Thymus (tissue), 11 donors: ENCODE measurements at regions not wholly inside any gene's neighbourhood (a gene's known extent, or its start where the extent isn't known, plus 50 kb on each side); places are given as distances from the start of the nearest gene placed in this dataset.

ENCODE experiments used
- DNase-seq, 9 donors: peaks; one replicate each; pipeline ENCODE4 v3.0.0-alpha.2; 2013; ENCODE audit warnings: low spot score in 9 of 9, low read depth in 6 of 9, missing footprints in 1 of 9
- H3K27ac ChIP-seq, 2 donors: one replicate each; pipeline ENCODE4 v1.5.1; 2013; ENCODE audit warnings: control low read depth in 1 of 2, low read depth in 1 of 2, low read length in 1 of 2, mild to moderate bottlenecking in 1 of 2, moderate library complexity in 1 of 2
- H3K27me3 ChIP-seq, 2 donors: one replicate each; pipeline ENCODE4 v1.5.1; 2013; ENCODE audit warnings: low read length in 1 of 2; ENCODE audit not compliant: control insufficient read depth in 2 of 2, insufficient read depth in 1 of 2
- H3K36me3 ChIP-seq, 2 donors: one replicate each; pipeline ENCODE4 v1.5.1; 2013; ENCODE audit warnings: low read length in 1 of 2, mild to moderate bottlenecking in 1 of 2, moderate library complexity in 1 of 2; ENCODE audit not compliant: control insufficient read depth in 2 of 2, insufficient read depth in 2 of 2
- H3K4me1 ChIP-seq, 2 donors: one replicate each; pipeline ENCODE4 v1.5.1; 2013; ENCODE audit warnings: low read length in 2 of 2; ENCODE audit not compliant: control insufficient read depth in 2 of 2, insufficient read depth in 2 of 2
- H3K4me3 ChIP-seq, 2 donors: one replicate each; pipeline ENCODE4 v1.5.1; 2013; ENCODE audit warnings: low read length in 2 of 2, control low read depth in 1 of 2, mild to moderate bottlenecking in 1 of 2
- H3K9me3 ChIP-seq, 2 donors: one replicate each; pipeline ENCODE4 v1.5.1; 2013; ENCODE audit warnings: low read length in 1 of 2, mild to moderate bottlenecking in 1 of 2; ENCODE audit not compliant: control insufficient read depth in 2 of 2, insufficient read depth in 1 of 2
- WGBS: extraction: QIAGEN DNeasy Blood & Tissue Kit; methylation state at CpG from one replicate; pipeline ENCODE4 v1.1.7; 2013; 5-methylcytosine and 5-hydroxymethylcytosine counted together
- donor health status: healthy.

DNA sequence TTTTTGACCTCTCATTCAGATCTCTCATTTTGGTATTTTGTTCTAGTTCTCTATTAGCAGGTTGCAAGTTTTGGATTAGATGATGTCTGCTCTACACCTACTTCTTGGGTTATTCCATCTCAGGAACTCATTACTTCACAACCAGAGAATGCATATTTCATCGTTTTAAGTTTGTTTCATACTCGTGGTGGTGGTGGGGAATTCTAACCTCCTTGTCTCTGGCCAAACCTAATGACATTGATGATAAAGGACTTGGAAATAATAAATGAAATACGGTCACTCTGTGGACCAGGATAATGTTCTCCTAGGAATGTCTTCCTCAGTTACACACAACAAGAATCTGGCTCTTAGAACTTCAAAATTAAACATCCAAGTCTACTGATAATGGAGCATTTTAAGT, 115.2 kb downstream of the CDC42EP3 start:
- Histone ChIP-seq H3K36me3 (no peaks in the 10 kb centered on the region), H3K4me1 (peaks cover 3 to 18% of the 10 kb centered on the region in 2 donors), H3K9me3 (no peaks in the 10 kb centered on the region), H3K27me3 (no peaks in the 10 kb centered on the region), H3K4me3 (no peak overlapping the region), H3K27ac (no peak overlapping the region)
- WGBS = 95% methylated on average over 3 of the region's 3 CpGs
- no peak for DNase-seq

- WGBS = 100% methylated on average over 1 of the region's 1 CpG
- no peak for DNase-seq
- Histone ChIP-seq H3K4me3 (no peak overlapping the region), H3K36me3 (no peaks in the 10 kb centered on the region), H3K27me3 (no peaks in the 10 kb centered on the region), H3K9me3 (no peaks in the 10 kb centered on the region), H3K4me1 (peaks cover 3 to 18% of the 10 kb centered on the region in 2 donors), H3K27ac (no peak overlapping the region)
These were observed 112.8 kb downstream of the CDC42EP3 start for GRCh38 chr2:37558623-37559022.

- no peak for DNase-seq
- Histone ChIP-seq H3K4me1 (peaks cover 3 to 10% of the 10 kb centered on the region in 2 donors), H3K27me3 (no peaks in the 10 kb centered on the region), H3K9me3 (no peaks in the 10 kb centered on the region), H3K4me3 (no peak overlapping the region), H3K27ac (no peak overlapping the region), H3K36me3 (no peaks in the 10 kb centered on the region)
- WGBS = 98% methylated on average over 5 of the region's 5 CpGs
These were observed 111.1 kb downstream of the CDC42EP3 start for GRCh38 chr2:37560241-37560848.

DNA sequence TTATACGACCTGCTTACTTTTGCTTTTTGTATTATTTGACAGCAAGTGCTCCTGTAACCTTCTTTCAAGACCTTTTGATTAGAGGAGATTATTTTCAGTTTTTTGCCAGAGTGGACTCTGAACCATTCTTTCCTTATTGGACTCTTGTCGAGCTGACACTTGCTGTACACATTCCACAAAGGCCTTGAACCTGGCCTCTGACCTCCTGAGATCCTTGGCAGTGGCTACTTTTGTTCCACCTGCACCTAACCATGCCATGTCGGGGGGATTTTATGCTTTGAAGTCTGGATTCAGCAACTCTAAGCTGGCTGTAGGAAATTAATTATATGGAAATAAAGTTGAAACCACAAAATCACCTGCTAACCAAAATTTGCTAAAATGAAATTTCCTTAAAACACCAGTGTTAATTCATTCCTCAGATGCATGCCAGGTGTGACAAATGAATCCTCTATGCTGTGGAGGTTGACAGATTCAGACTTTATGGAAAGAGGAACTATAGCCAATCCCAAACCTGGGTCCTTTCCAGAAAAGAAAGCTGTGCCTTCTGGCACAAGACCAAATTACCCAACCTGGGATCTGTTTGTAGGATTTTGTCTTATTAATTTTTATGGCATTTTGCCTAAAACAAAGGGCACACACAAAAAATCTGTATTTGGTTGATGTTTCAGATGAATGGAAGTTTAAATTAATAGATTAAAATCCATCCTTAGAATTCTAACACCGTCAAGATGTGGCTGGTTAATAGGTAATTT, 110.4 kb downstream of the CDC42EP3 start:
- H3K4me1 ChIP-seq = peaks cover 0 to 3% of the 10 kb centered on the region in 2 donors
- no peaks in the 10 kb centered on the region for H3K36me3 ChIP-seq
- no peak for DNase-seq
- H3K9me3 ChIP-seq = no peaks in the 10 kb centered on the region
- no peak overlapping the region for H3K4me3 ChIP-seq
- no peaks in the 10 kb centered on the region for H3K27me3 ChIP-seq
- no peak overlapping the region for H3K27ac ChIP-seq
- WGBS = 87% methylated on average over 4 of the region's 4 CpGs

DNA sequence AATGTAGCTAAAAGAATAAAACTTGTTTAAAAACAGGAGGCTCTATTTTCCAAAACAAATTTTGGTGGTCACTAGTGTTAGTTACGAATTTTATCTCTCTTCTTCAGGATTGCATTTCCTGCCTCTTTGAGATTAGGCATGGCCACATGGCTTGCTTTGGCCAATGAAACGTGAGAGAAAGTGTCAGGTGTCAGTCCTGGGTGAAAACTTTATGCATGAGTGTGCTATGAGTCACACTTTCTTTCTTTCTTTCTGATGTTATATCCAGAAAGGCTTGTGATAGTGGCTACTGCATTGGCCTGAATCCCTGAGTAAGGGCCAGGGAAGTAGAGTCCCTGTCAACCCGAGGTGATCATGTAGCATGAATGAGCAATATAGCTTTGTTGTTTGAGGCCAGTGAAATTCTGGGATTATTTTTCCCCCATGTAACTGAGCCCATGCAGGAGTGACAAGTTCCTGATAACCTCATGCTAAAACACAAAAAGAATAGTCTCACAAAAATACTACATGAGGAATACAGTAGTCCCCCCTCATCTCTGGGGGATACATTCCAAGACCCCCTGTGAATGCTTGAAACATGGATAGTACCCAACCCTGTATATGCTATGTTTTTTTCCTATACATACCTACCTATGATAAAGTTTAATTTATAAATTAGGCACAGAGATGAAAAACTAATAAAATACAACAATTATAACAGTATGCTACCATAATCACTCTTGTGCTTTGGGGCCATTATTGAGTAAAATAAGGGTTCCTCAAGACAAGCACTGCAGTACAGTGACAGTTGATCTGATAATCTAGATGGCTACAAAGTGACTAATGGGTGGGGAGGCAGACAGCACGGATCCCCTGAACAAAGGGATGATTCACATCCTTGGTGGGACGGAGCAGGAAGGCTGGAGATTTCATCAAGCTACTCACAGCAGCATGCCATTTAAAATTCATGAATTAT, 109.5 kb downstream of the CDC42EP3 start:
- no peaks in the 10 kb centered on the region for H3K9me3 ChIP-seq
- H3K27ac ChIP-seq = no peak overlapping the region
- H3K4me3 ChIP-seq = no peak overlapping the region
- peaks cover 0 to 3% of the 10 kb centered on the region in 2 donors for H3K4me1 ChIP-seq
- no peak for DNase-seq
- no peaks in the 10 kb centered on the region for H3K36me3 ChIP-seq
- no peaks in the 10 kb centered on the region for H3K27me3 ChIP-seq
- WGBS = 88% methylated on average over 5 of the region's 5 CpGs

DNA sequence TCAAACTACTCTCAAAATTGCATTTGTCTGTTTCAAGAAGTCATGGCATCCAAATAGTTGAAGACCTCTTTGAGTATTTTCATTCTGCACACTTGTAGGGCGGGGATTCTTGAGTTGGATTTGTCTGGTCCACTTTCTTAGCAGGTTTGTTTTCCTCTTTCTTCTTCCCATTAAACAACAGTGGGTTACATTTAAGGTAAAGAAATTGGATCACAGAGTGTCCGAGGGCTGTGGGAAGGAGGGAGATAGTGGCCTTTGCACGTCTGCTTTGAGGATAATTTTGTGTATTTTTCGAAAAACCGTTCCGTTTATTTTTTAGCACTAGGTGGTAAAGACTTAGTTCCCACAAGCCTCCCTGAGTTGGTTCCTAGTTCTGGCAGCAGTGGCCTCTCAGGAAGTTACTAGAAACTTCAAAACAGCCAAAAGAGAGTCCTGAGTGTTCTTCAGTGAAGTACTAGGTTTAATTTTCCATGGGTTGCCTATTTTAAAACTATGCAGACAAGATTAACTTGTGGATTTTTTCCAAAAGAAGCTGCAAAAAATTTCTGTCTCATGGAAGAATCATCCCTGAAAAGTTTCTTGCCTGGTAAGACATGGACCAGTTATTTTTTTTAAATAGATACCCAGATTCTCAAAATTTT, 107.9 kb downstream of the CDC42EP3 start:
- Histone ChIP-seq H3K27ac (no peak overlapping the region), H3K4me1 (peaks cover 0 to 4% of the 10 kb centered on the region in 2 donors), H3K27me3 (no peaks in the 10 kb centered on the region), H3K9me3 (no peaks in the 10 kb centered on the region), H3K36me3 (no peaks in the 10 kb centered on the region), H3K4me3 (no peak overlapping the region)
- no peak for DNase-seq
- 43% methylated on average over 6 of the region's 6 CpGs for WGBS

GRCh38 chr2:37564356-37564755, 107.1 kb downstream of the CDC42EP3 start:
- H3K9me3 ChIP-seq = no peaks in the 10 kb centered on the region
- H3K4me1 ChIP-seq = peaks cover 0 to 7% of the 10 kb centered on the region in 2 donors
- no peaks in the 10 kb centered on the region for H3K27me3 ChIP-seq
- no peak overlapping the region for H3K27ac ChIP-seq
- H3K36me3 ChIP-seq = no peaks in the 10 kb centered on the region
- no peak overlapping the region for H3K4me3 ChIP-seq
- DNase-seq = no peak
- 93% methylated on average over 7 of the region's 7 CpGs for WGBS

GRCh38 chr2:37566517-37566981, 104.9 kb downstream of the CDC42EP3 start:
- DNase-seq = no peak
- Histone ChIP-seq H3K9me3 (no peaks in the 10 kb centered on the region), H3K36me3 (no peaks in the 10 kb centered on the region), H3K4me1 (peaks cover 0 to 4% of the 10 kb centered on the region in 2 donors), H3K4me3 (no peak overlapping the region), H3K27me3 (no peaks in the 10 kb centered on the region), H3K27ac (no peak overlapping the region)
- whole genome bisulfite sequencing = 86% methylated on average over 5 of the region's 5 CpGs
